ENCODE measurements at regions not wholly inside any gene's neighbourhood (a gene's known extent, or its start where the extent isn't known, plus 50 kb on each side); places are given as distances from the start of the nearest gene placed in this dataset.

GRCh38 chr7:153470004-153470671 is 582.1 kb upstream of the DPP6 start:
- ChIA-PET CTCF (no interaction called here), POLR2A (ENCODE audit: low non-redundant PET) (no interaction called here)
- Histone ChIP-seq H3K4me1 (ENCODE audit: insufficient read depth, low read length, poor library complexity, severe bottlenecking) (no peaks in the 10 kb centered on the region), H3K36me3 (ENCODE audit: insufficient read depth, low read length, poor library complexity, severe bottlenecking) (no peaks in the 10 kb centered on the region), H3K4me3 (ENCODE audit: low read depth, low read length, poor library complexity, severe bottlenecking) (no peak overlapping the region), H3K9me3 (ENCODE audit: low read depth, low read length, poor library complexity, severe bottlenecking) (peaks cover 12% of the 10 kb centered on the region), H3K27me3 (replicated peaks; ENCODE audit: insufficient read depth, low read depth, low read length, poor library complexity) (no peaks in the 10 kb centered on the region), H3K27ac (ENCODE audit: low read depth, low read length, poor library complexity, severe bottlenecking) (no peak overlapping the region)
- intact Hi-C loops (cut with micrococcal nuclease; ENCODE audit: unreplicated experiment) = no loop called here
- no peak for DNase-seq (ENCODE audit: low spot score)
- BruUV-seq (replicated peaks) = no TSS peak
- TF ChIP-seq CTCF (conservative IDR thresholded peaks at IDR 0.05; ENCODE audit: low read depth, low read length) (no peak), EZH2 (IDR thresholded peaks at IDR 0.05; ENCODE audit: borderline replicate concordance, low read depth, low read length, poor library complexity, severe bottlenecking) (no peak)

GRCh38 chr7:153472516-153472915 is 579.7 kb upstream of the DPP6 start:
- Histone ChIP-seq H3K4me1 (ENCODE audit: insufficient read depth, low read length, poor library complexity, severe bottlenecking) (no peaks in the 10 kb centered on the region), H3K4me3 (ENCODE audit: low read depth, low read length, poor library complexity, severe bottlenecking) (no peak overlapping the region), H3K9me3 (ENCODE audit: low read depth, low read length, poor library complexity, severe bottlenecking) (peaks cover 6% of the 10 kb centered on the region), H3K36me3 (ENCODE audit: insufficient read depth, low read length, poor library complexity, severe bottlenecking) (no peaks in the 10 kb centered on the region), H3K27ac (ENCODE audit: low read depth, low read length, poor library complexity, severe bottlenecking) (no peak overlapping the region), H3K27me3 (replicated peaks; ENCODE audit: insufficient read depth, low read depth, low read length, poor library complexity) (no peaks in the 10 kb centered on the region)
- TF ChIP-seq EZH2 (IDR thresholded peaks at IDR 0.05; ENCODE audit: borderline replicate concordance, low read depth, low read length, poor library complexity, severe bottlenecking) = no peak
- no peak for TF ChIP-seq CTCF (conservative IDR thresholded peaks at IDR 0.05; ENCODE audit: low read depth, low read length)
- intact Hi-C loops (cut with micrococcal nuclease; ENCODE audit: unreplicated experiment) = no loop called here
- no peak for DNase-seq (ENCODE audit: low spot score)
- CTCF ChIA-PET = no interaction called here
- POLR2A ChIA-PET (ENCODE audit: low non-redundant PET) = no interaction called here
- no TSS peak for BruUV-seq (replicated peaks)

- no TSS peak for BruUV-seq (replicated peaks)
- H3K4me1 ChIP-seq (ENCODE audit: insufficient read depth, low read length, poor library complexity, severe bottlenecking) = no peaks in the 10 kb centered on the region
- no peak overlapping the region for H3K4me3 ChIP-seq (ENCODE audit: low read depth, low read length, poor library complexity, severe bottlenecking)
- no peak for DNase-seq (ENCODE audit: low spot score)
- no peak overlapping the region for H3K27ac ChIP-seq (ENCODE audit: low read depth, low read length, poor library complexity, severe bottlenecking)
- peaks cover 12% of the 10 kb centered on the region for H3K9me3 ChIP-seq (ENCODE audit: low read depth, low read length, poor library complexity, severe bottlenecking)
- no peaks in the 10 kb centered on the region for H3K36me3 ChIP-seq (ENCODE audit: insufficient read depth, low read length, poor library complexity, severe bottlenecking)
- no peaks in the 10 kb centered on the region for H3K27me3 ChIP-seq (replicated peaks; ENCODE audit: insufficient read depth, low read depth, low read length, poor library complexity)
- TF ChIP-seq EZH2 (IDR thresholded peaks at IDR 0.05; ENCODE audit: borderline replicate concordance, low read depth, low read length, poor library complexity, severe bottlenecking) (no peak), CTCF (conservative IDR thresholded peaks at IDR 0.05; ENCODE audit: low read depth, low read length) (no peak)
- POLR2A ChIA-PET (ENCODE audit: low non-redundant PET) = no interaction called here
- intact Hi-C loops (cut with micrococcal nuclease; ENCODE audit: unreplicated experiment) = no loop called here
- CTCF ChIA-PET = no interaction called here
Measured at GRCh38 chr7:153473185-153473584, 579.0 kb upstream of the DPP6 start.

Measured in A673 (cell line).